ENCODE measurements at regions not wholly inside any gene's neighbourhood (a gene's known extent, or its start where the extent isn't known, plus 50 kb on each side); places are given as distances from the start of the nearest gene placed in this dataset.

DNA sequence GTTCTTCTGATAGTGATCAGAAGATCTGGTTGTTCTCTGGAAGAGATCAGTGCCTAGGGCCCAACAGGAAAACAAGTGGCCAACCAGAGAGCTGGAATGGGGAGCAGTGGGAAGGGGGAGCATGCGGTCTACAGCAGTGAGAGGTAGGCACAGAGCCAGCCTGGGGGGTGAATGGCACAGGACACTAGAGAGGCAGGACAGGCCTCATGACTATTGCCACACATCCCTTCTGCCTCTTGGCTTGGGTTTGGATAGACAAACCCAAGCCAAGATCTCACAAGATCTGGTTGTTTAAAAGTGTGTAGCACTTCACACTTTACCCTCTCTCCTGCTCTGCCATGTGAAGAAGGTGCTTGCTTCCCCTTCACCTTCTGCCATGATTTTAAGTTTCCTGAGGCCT, 224.4 kb downstream of the ARHGAP12 start:
- Mint-ChIP-seq H3K4me3 (no peak overlapping the region), H3K27ac (no peak overlapping the region), H3K27me3 (no peaks in the 10 kb centered on the region), H3K36me3 (no peaks in the 10 kb centered on the region), H3K4me1 (peaks cover 9 to 15% (median 12%) of the 10 kb centered on the region in 4 donors), H3K9me3 (peaks cover 0 to 6% (median 0%) of the 10 kb centered on the region in 8 donors)
- Histone ChIP-seq H3K27ac (ENCODE audit: low read depth, low read length) (no peak overlapping the region), H3K27me3 (ENCODE audit: insufficient read depth, low read length) (no peaks in the 10 kb centered on the region), H3K4me1 (ENCODE audit: insufficient read depth, low read length) (peaks cover 11% of the 10 kb centered on the region), H3K4me3 (ENCODE audit: low read length in 2 of 2) (no peak overlapping the region), H3K9me3 (ENCODE audit: control insufficient read depth in 1 of 2, low read length in 2 of 2) (no peaks in the 10 kb centered on the region), H3K36me3 (ENCODE audit: insufficient read depth, low read length) (no peaks in the 10 kb centered on the region)
- DNase-seq: no peak
- intact Hi-C loops (cut with micrococcal nuclease): no loop called here
- POLR2A ChIA-PET (ENCODE audit: partially characterized antibody): no interaction called here
- CTCF ChIA-PET (ENCODE audit: partially characterized antibody): no interaction called here

DNA sequence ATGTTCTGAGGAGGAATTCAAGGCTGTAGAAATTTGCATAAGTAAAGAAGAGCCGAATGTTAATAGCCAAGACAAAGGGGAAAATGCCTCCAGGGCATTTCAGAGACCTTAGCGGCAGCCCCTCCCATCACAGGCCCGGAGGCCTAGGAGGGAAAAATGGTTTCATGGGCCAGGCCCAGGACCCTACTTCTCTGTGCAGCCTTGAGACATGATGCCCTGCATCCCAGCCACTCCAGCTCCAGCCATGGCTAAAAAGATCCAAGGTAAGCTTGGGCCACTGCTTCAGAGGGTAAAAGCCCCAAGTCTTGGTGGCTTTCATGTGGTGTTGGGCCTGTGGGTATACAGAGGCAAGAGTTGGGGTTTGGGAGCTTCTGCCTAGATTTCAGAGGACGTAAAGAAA, 225.7 kb downstream of the ARHGAP12 start:
- peaks cover 11% of the 10 kb centered on the region for H3K4me1 ChIP-seq (ENCODE audit: insufficient read depth, low read length)
- intact Hi-C loops (cut with micrococcal nuclease): no loop called here

DNA sequence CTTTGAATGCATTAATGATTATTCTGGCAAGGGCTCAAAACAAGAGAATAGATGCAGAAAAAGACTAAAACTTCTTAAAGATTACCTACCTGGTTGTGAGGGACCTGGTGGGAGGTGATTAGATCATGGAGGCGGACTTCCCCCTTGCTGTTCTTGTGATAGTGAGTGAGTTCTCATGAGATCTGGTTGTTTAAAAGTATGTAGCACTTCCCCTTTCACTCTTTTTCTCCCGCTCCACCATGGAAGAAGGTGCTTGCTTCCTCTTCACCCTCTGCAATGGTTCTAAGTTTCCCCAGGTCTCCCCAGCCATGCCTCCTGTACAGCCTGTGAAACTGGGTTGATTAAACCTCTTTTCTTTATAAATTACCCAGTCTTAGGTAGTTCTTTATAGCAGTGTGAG, 226.6 kb downstream of the ARHGAP12 start:
- Mint-ChIP-seq H3K36me3 (no peaks in the 10 kb centered on the region), H3K9me3 (peaks cover 0 to 4% (median 0%) of the 10 kb centered on the region in 8 donors), H3K27ac (no peak overlapping the region), H3K27me3 (no peaks in the 10 kb centered on the region), H3K4me1 (peaks cover under 1 to 2% (median 1%) of the 10 kb centered on the region in 4 donors), H3K4me3 (no peak overlapping the region)
- CTCF ChIA-PET (ENCODE audit: partially characterized antibody): no interaction called here
- intact Hi-C loops (cut with micrococcal nuclease): no loop called here
- POLR2A ChIA-PET (ENCODE audit: partially characterized antibody): no interaction called here
- H3K4me3 ChIP-seq (ENCODE audit: low read length in 2 of 2): no peak overlapping the region
- peaks cover 2% of the 10 kb centered on the region for H3K4me1 ChIP-seq (ENCODE audit: insufficient read depth, low read length)
- no peak overlapping the region for H3K27ac ChIP-seq (ENCODE audit: low read depth, low read length)
- no peaks in the 10 kb centered on the region for H3K9me3 ChIP-seq (ENCODE audit: control insufficient read depth in 1 of 2, low read length in 2 of 2)
- no peak for DNase-seq
- H3K36me3 ChIP-seq (ENCODE audit: insufficient read depth, low read length): no peaks in the 10 kb centered on the region
- H3K27me3 ChIP-seq (ENCODE audit: insufficient read depth, low read length): no peaks in the 10 kb centered on the region

More for the DNA sequence above, 225.7 kb downstream of the ARHGAP12 start:
- POLR2A ChIA-PET (ENCODE audit: partially characterized antibody): no interaction called here
- no peaks in the 10 kb centered on the region for H3K27me3 Mint-ChIP-seq
- no peak overlapping the region for H3K27ac ChIP-seq (ENCODE audit: low read depth, low read length)
- peaks cover 0 to 4% (median 0%) of the 10 kb centered on the region in 8 donors for H3K9me3 Mint-ChIP-seq
- no peaks in the 10 kb centered on the region for H3K36me3 ChIP-seq (ENCODE audit: insufficient read depth, low read length)
- H3K27me3 ChIP-seq (ENCODE audit: insufficient read depth, low read length): no peaks in the 10 kb centered on the region
- H3K36me3 Mint-ChIP-seq: no peaks in the 10 kb centered on the region
- CTCF ChIA-PET (ENCODE audit: partially characterized antibody): interaction anchor here (1.3 kb wide), 1 partner anchor 9 kb away, joined by 3 read pairs; no protein-coding TSS in a partner anchor
- H3K4me3 Mint-ChIP-seq: no peak overlapping the region
- H3K4me1 Mint-ChIP-seq: peaks cover 8 to 12% (median 10%) of the 10 kb centered on the region in 4 donors
- no peak overlapping the region for H3K4me3 ChIP-seq (ENCODE audit: low read length in 2 of 2)
- no peaks in the 10 kb centered on the region for H3K9me3 ChIP-seq (ENCODE audit: control insufficient read depth in 1 of 2, low read length in 2 of 2)
- H3K27ac Mint-ChIP-seq: no peak overlapping the region
- no peak for DNase-seq

DNA sequence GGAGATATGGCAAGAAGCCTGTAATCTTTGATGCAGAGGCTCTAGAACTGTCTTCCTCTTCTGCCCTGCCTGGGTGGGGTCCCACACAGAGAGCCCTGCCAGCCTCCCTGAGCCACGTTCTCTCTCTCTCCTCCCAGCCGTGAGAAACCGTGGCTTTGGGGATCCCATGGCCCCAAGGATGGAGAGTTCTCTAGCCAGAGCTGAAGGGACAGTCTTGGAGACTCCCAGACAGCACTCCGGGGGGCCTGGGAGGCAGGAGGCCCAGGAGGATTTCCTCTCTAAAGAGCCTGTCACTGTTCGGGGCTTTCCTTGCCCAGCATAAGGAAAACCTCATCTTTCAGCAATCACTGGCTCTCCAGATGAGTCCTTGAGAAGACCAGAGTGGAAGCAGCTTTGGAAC, 227.1 kb downstream of the ARHGAP12 start:
- Mint-ChIP-seq H3K4me1 (no peaks in the 10 kb centered on the region), H3K27ac (no peak overlapping the region), H3K36me3 (no peaks in the 10 kb centered on the region), H3K4me3 (no peak overlapping the region), H3K9me3 (peaks cover 0 to 4% (median 0%) of the 10 kb centered on the region in 8 donors), H3K27me3 (no peaks in the 10 kb centered on the region)
- Histone ChIP-seq H3K27me3 (ENCODE audit: insufficient read depth, low read length) (no peaks in the 10 kb centered on the region), H3K36me3 (ENCODE audit: insufficient read depth, low read length) (no peaks in the 10 kb centered on the region), H3K9me3 (ENCODE audit: control insufficient read depth in 1 of 2, low read length in 2 of 2) (no peaks in the 10 kb centered on the region), H3K27ac (ENCODE audit: low read depth, low read length) (no peak overlapping the region), H3K4me1 (ENCODE audit: insufficient read depth, low read length) (no peaks in the 10 kb centered on the region), H3K4me3 (ENCODE audit: low read length in 2 of 2) (no peak overlapping the region)
- no peak for DNase-seq
- CTCF ChIA-PET (ENCODE audit: partially characterized antibody): no interaction called here
- intact Hi-C loops (cut with micrococcal nuclease): no loop called here
- POLR2A ChIA-PET (ENCODE audit: partially characterized antibody): no interaction called here

DNA sequence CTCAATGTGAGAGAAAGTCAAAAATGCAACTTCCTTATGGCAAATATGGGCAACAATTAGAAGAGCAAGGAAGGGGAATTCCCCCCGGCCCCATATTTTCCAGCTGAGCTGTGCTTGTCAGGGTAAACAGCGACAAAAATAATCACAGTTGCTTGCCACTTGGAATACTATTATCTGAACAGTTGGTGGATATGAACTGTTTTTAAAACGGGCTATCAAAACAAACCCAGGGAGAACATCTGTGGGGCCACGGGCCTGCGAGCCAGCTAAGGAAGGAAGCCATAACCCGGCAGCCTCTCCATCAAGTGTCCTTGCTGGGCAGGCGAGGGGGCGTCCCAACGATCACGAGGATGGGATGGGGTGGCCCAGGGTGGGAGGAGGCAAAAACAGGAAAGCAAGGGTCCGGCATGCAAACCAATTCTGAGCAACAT, 228.4 kb downstream of the ARHGAP12 start:
- ChIA-PET POLR2A (ENCODE audit: partially characterized antibody) (no interaction called here), CTCF (ENCODE audit: partially characterized antibody) (no interaction called here)
- H3K4me3 ChIP-seq (ENCODE audit: low read length in 2 of 2): no peak overlapping the region
- no peaks in the 10 kb centered on the region for H3K9me3 ChIP-seq (ENCODE audit: control insufficient read depth in 1 of 2, low read length in 2 of 2)
- no peaks in the 10 kb centered on the region for H3K27me3 ChIP-seq (ENCODE audit: insufficient read depth, low read length)
- Mint-ChIP-seq H3K4me1 (no peaks in the 10 kb centered on the region), H3K4me3 (no peak overlapping the region), H3K27me3 (no peaks in the 10 kb centered on the region), H3K27ac (no peak overlapping the region), H3K9me3 (peaks cover 0 to 3% (median 0%) of the 10 kb centered on the region in 8 donors), H3K36me3 (no peaks in the 10 kb centered on the region)
- H3K27ac ChIP-seq (ENCODE audit: low read depth, low read length): no peak overlapping the region
- DNase-seq: no peak
- no peaks in the 10 kb centered on the region for H3K4me1 ChIP-seq (ENCODE audit: insufficient read depth, low read length)
- no peaks in the 10 kb centered on the region for H3K36me3 ChIP-seq (ENCODE audit: insufficient read depth, low read length)
- intact Hi-C loops (cut with micrococcal nuclease): no loop called here

DNA sequence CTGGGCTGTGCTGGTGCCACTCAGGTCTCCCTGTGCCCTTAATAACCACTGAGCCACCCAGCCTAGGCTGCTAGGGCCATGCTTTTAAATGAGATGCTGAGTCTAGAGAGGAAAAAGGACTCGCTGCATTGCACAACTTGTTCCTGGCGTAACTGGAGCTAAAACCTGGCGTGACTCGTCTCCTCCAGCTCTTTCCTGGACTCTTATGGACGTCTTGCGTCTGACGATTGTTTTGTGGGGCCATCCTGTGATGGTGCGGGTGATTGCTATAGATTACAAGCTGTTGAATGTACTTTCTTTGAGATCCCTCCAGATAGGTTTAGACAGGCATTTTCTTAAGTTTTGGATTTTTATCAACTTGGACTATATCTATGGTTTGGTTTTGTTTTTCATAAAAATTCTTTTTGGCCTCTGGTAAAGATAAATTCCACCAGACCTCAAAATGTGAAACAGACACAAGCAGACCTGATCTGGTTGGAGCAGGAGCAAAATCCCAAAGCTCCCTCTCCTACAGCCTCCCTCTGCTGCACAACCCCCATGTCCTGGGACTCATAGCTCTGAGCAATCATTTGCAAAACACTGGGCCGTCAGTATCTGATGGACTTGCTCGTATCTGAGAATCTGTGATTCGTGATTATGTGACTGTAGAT, 230.3 kb downstream of the ARHGAP12 start:
- no peaks in the 10 kb centered on the region for H3K9me3 ChIP-seq (ENCODE audit: control insufficient read depth in 1 of 2, low read length in 2 of 2)
- H3K4me3 Mint-ChIP-seq: no peak overlapping the region
- H3K36me3 Mint-ChIP-seq: no peaks in the 10 kb centered on the region
- no peak overlapping the region for H3K27ac ChIP-seq (ENCODE audit: low read depth, low read length)
- no peaks in the 10 kb centered on the region for H3K36me3 ChIP-seq (ENCODE audit: insufficient read depth, low read length)
- ChIA-PET CTCF (ENCODE audit: partially characterized antibody) (no interaction called here), POLR2A (ENCODE audit: partially characterized antibody) (no interaction called here)
- H3K9me3 Mint-ChIP-seq: peaks cover 0 to 3% (median 0%) of the 10 kb centered on the region in 8 donors
- intact Hi-C loops (cut with micrococcal nuclease): no loop called here
- no peaks in the 10 kb centered on the region for H3K27me3 ChIP-seq (ENCODE audit: insufficient read depth, low read length)
- no peaks in the 10 kb centered on the region for H3K27me3 Mint-ChIP-seq
- no peak for DNase-seq
- H3K4me1 Mint-ChIP-seq: no peaks in the 10 kb centered on the region
- H3K4me1 ChIP-seq (ENCODE audit: insufficient read depth, low read length): no peaks in the 10 kb centered on the region
- H3K4me3 ChIP-seq (ENCODE audit: low read length in 2 of 2): no peak overlapping the region
- H3K27ac Mint-ChIP-seq: no peak overlapping the region

DNA sequence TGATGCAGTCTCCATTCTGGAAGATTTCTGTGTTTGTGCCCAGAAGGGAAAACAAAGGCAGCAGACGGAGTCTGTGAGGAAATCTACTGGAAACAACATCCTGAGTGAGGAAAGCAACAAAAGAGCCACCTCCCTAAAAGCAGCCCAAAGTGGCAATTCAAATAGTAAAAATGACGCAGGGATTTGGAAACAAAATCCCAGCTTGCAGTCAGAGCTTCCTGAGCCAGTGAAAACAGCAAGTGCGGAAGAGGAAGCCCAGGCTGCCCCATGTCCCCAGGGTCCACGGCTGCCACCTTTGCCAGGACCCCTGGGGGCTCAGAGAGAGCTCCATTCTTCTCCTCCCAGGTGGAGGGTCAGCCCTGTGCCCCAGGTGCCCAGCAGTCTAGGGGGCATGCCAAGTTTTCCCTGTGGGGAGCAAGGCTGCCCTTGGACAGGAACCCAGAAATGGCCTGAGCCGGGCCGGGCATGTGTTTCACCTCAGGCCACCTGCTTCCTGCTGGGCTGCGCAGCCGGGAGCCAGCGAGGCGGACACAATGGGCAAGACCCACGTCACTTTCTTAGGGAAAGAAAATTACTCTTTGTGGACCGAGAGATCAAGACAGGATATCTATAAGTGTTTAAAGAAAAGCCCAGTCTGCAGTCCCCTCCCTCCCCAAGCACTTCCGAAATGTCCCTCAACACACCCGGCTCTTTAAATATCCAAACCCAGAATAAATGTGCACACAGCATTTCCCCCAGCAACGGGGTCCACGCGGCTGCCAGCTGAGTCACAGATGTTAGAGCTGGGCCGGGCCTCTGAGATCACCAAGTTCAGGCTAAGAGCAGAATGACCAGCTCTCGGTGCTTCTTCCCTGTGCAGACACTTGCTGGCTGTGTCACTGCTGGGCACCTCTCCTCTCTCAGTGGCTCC, 231.1 kb downstream of the ARHGAP12 start:
- CTCF ChIA-PET (ENCODE audit: partially characterized antibody): no interaction called here
- no peaks in the 10 kb centered on the region for H3K4me1 Mint-ChIP-seq
- no peak overlapping the region for H3K4me3 Mint-ChIP-seq
- POLR2A ChIA-PET (ENCODE audit: partially characterized antibody): no interaction called here
- no peak overlapping the region for H3K27ac Mint-ChIP-seq
- Histone ChIP-seq H3K9me3 (ENCODE audit: control insufficient read depth in 1 of 2, low read length in 2 of 2) (no peaks in the 10 kb centered on the region), H3K36me3 (ENCODE audit: insufficient read depth, low read length) (no peaks in the 10 kb centered on the region), H3K27me3 (ENCODE audit: insufficient read depth, low read length) (no peaks in the 10 kb centered on the region), H3K4me3 (ENCODE audit: low read length in 2 of 2) (no peak overlapping the region), H3K27ac (ENCODE audit: low read depth, low read length) (no peak overlapping the region), H3K4me1 (ENCODE audit: insufficient read depth, low read length) (no peaks in the 10 kb centered on the region)
- DNase-seq: no peak
- H3K9me3 Mint-ChIP-seq: peaks cover 0 to 2% (median 0%) of the 10 kb centered on the region in 8 donors
- intact Hi-C loops (cut with micrococcal nuclease): no loop called here
- H3K27me3 Mint-ChIP-seq: no peaks in the 10 kb centered on the region
- no peaks in the 10 kb centered on the region for H3K36me3 Mint-ChIP-seq
